OCI-LY1 (cell line): ENCODE measurements at regions not wholly inside any gene's neighbourhood (a gene's known extent, or its start where the extent isn't known, plus 50 kb on each side); places are given as distances from the start of the nearest gene placed in this dataset.

ENCODE experiments used
- H2AFZ ChIP-seq: fragments of 200-600 bp; sonication (generic), shearing (Covaris generic); 2 replicates; pipeline ENCODE4 v1.6.0; 2014; ENCODE audit warnings: antibody characterized with exemption, mild to moderate bottlenecking, low read length
- H3F3A ChIP-seq: fragments of 200-600 bp; sonication (generic), shearing (Covaris generic); 2 replicates; pipeline ENCODE4 v1.6.0; 2014; ENCODE audit warnings: mild to moderate bottlenecking, antibody characterized with exemption, low read length, moderate library complexity; ENCODE audit not compliant: insufficient read depth
- H3K27ac ChIP-seq: fragments of 200-600 bp; sonication (generic); 2 replicates; pipeline ENCODE4 v1.5.1; 2014; ENCODE audit warnings: low read length, mixed run types, mild to moderate bottlenecking, low read depth; ENCODE audit not compliant: poor library complexity, severe bottlenecking
- H3K27me3 ChIP-seq: fragments of 200-600 bp; sonication (generic); 2 replicates; pipeline ENCODE4 v1.6.0; 2014; ENCODE audit warnings: antibody characterized with exemption, mild to moderate bottlenecking, low read length, moderate library complexity; ENCODE audit not compliant: insufficient read depth
- H3K36me3 ChIP-seq: fragments of 200-600 bp; sonication (generic); 2 replicates; pipeline ENCODE4 v1.6.1; 2014; ENCODE audit warnings: mild to moderate bottlenecking, antibody characterized with exemption, low read length, moderate library complexity, mixed read lengths; ENCODE audit not compliant: insufficient read depth
- H3K4me1 ChIP-seq: fragments of 200-600 bp; sonication (generic); 2 replicates; pipeline ENCODE4 v1.5.1; 2014; ENCODE audit warnings: mild to moderate bottlenecking, low read length, moderate library complexity; ENCODE audit not compliant: insufficient read depth, severe bottlenecking
- H3K4me2 ChIP-seq: fragments of 200-600 bp; sonication (generic), shearing (Covaris generic); 2 replicates; pipeline ENCODE4 v1.6.1; 2014; ENCODE audit warnings: low read length
- H3K4me3 ChIP-seq: fragments of 200-600 bp; sonication (generic); 2 replicates; pipeline ENCODE4 v1.5.1; 2014; ENCODE audit warnings: low read length, low read depth, mild to moderate bottlenecking, mixed read lengths; ENCODE audit not compliant: poor library complexity, severe bottlenecking
- H3K79me2 ChIP-seq: fragments of 200-600 bp; shearing (Covaris generic); 2 replicates; pipeline ENCODE4 v1.6.1; 2016; ENCODE audit warnings: mixed run types, low read length, mixed read lengths; ENCODE audit not compliant: insufficient read depth
- H3K9ac ChIP-seq: fragments of 200-600 bp; sonication (generic), shearing (Covaris generic); 2 replicates; pipeline ENCODE4 v1.6.1; 2014; ENCODE audit warnings: mild to moderate bottlenecking, low read length, mixed read lengths
- H3K9me2 ChIP-seq: fragments of 200-600 bp; sonication (generic), shearing (Covaris generic); 2 replicates; pipeline ENCODE4 v1.6.1; 2014; ENCODE audit warnings: low read depth, mild to moderate bottlenecking, low read length, mixed read lengths
- H3K9me3 ChIP-seq: fragments of 200-600 bp; shearing (Covaris generic); 2 replicates; pipeline ENCODE4 v1.6.1; 2014; ENCODE audit warnings: low read length, mixed read lengths
- H4K20me1 ChIP-seq: fragments of 200-600 bp; sonication (generic), shearing (Covaris generic); 2 replicates; pipeline ENCODE4 v1.6.0; 2016; ENCODE audit warnings: mild to moderate bottlenecking, low read length; ENCODE audit not compliant: insufficient read depth
- EZH2 ChIP-seq: fragments of 200-600 bp; sonication (generic), shearing (Covaris generic); IDR thresholded peaks from 2 replicates; pipeline ENCODE4 v1.8.0; 2017; ENCODE audit warnings: borderline replicate concordance, mixed run types, mild to moderate bottlenecking, antibody characterized with exemption, low read length, moderate library complexity, mixed read lengths
- TF ChIP-seq, protein P1 (sequence below): fragments of 200-600 bp; sonication (generic), shearing (Covaris generic); IDR thresholded peaks from 2 replicates; pipeline ENCODE4 v1.5.1; 2017; ENCODE audit warnings: mild to moderate bottlenecking, antibody characterized with exemption, low read length, moderate library complexity, mixed read lengths

DNA sequence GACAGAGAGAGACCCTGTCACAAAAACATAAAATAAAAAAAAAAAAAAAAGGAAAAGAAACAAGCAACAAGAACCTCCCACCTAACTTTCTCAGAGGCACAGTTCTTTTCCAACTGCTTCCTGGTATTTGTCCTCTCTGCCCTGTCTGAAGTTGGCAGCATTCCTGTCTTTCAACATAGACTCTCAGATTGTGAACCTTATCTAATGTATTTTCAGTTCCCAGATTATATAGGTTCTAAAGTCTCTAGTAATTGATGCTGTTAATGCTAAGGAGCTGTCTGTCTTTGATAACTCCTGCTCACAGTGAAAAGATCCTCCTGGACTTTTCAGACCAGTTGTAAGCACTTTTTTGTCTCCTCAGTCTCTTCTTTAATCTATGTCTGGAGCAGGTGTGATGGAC lies 199.5 kb upstream of the P2RY1 start:
- no peaks in the 10 kb centered on the region for H3F3A ChIP-seq
- no peaks in the 10 kb centered on the region for H3K9me3 ChIP-seq
- no peak overlapping the region for H3K4me3 ChIP-seq
- TF ChIP-seq, protein P1, sequence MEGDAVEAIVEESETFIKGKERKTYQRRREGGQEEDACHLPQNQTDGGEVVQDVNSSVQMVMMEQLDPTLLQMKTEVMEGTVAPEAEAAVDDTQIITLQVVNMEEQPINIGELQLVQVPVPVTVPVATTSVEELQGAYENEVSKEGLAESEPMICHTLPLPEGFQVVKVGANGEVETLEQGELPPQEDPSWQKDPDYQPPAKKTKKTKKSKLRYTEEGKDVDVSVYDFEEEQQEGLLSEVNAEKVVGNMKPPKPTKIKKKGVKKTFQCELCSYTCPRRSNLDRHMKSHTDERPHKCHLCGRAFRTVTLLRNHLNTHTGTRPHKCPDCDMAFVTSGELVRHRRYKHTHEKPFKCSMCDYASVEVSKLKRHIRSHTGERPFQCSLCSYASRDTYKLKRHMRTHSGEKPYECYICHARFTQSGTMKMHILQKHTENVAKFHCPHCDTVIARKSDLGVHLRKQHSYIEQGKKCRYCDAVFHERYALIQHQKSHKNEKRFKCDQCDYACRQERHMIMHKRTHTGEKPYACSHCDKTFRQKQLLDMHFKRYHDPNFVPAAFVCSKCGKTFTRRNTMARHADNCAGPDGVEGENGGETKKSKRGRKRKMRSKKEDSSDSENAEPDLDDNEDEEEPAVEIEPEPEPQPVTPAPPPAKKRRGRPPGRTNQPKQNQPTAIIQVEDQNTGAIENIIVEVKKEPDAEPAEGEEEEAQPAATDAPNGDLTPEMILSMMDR, result no peak
- no peak for TF ChIP-seq EZH2
- no peaks in the 10 kb centered on the region for H3K27me3 ChIP-seq
- no peak overlapping the region for H3K4me2 ChIP-seq
- H3K4me1 ChIP-seq, result no peaks in the 10 kb centered on the region
- no peaks in the 10 kb centered on the region for H3K9me2 ChIP-seq
- no peaks in the 10 kb centered on the region for H4K20me1 ChIP-seq
- no peaks in the 10 kb centered on the region for H3K79me2 ChIP-seq
- no peak overlapping the region for H3K27ac ChIP-seq
- H3K9ac ChIP-seq, result no peak overlapping the region
- H3K36me3 ChIP-seq, result no peaks in the 10 kb centered on the region
- H2AFZ ChIP-seq, result no peak overlapping the region

DNA sequence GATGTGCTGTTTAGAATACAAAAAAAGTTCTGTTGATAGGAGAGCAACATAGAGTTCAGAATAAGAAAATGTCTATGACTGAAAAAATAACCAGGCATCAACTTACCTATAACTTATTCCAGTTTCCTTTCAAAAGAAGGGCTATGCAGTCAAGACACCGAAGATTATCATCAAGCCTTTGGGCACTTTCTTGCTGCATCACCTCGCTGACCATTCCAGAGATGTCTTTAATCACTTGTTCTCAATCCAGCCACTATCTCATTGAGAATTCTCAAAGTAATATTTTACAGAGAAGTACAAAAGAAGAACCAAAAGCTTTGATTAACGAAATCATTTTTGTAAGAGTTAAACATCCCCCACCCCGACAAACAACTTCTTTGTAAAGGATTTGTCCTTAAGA lies 198.3 kb upstream of the P2RY1 start:
- no peaks in the 10 kb centered on the region for H3K9me2 ChIP-seq
- no peak overlapping the region for H3K9ac ChIP-seq
- H4K20me1 ChIP-seq, result no peaks in the 10 kb centered on the region
- H3K27me3 ChIP-seq, result no peaks in the 10 kb centered on the region
- no peaks in the 10 kb centered on the region for H3K9me3 ChIP-seq
- H3K27ac ChIP-seq, result no peak overlapping the region
- H3K4me2 ChIP-seq, result no peak overlapping the region
- no peaks in the 10 kb centered on the region for H3F3A ChIP-seq
- no peaks in the 10 kb centered on the region for H3K4me1 ChIP-seq
- no peaks in the 10 kb centered on the region for H3K36me3 ChIP-seq
- no peaks in the 10 kb centered on the region for H3K79me2 ChIP-seq
- H2AFZ ChIP-seq, result no peak overlapping the region
- TF ChIP-seq, protein P1, result no peak
- no peak for TF ChIP-seq EZH2
- no peak overlapping the region for H3K4me3 ChIP-seq

DNA sequence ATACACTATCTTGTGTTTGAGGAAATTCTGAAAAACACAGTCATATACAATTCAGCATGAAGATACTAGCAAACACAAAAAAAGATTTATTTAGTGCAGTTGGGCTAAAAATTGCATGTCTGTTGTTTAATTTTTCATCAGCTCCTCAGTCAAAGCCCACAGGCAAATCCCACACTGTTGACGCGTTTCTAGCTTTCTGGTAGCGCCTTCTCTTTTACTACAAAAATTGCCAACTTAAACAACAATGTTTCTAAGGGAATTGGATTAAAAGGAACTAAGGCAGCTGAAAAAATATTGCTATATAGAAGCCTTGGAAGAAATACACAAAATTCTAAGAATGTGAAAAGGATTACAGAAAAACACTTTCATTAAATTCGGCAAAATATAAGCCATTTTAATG lies 196.7 kb upstream of the P2RY1 start:
- Histone ChIP-seq H3F3A (no peaks in the 10 kb centered on the region), H3K4me2 (no peak overlapping the region), H4K20me1 (no peaks in the 10 kb centered on the region), H3K9me3 (no peaks in the 10 kb centered on the region), H3K79me2 (no peaks in the 10 kb centered on the region), H3K4me1 (no peaks in the 10 kb centered on the region), H3K9ac (no peak overlapping the region), H3K27ac (no peak overlapping the region), H3K4me3 (no peak overlapping the region), H3K9me2 (no peaks in the 10 kb centered on the region), H3K36me3 (no peaks in the 10 kb centered on the region), H3K27me3 (no peaks in the 10 kb centered on the region), H2AFZ (no peak overlapping the region)
- TF ChIP-seq, protein P1, result no peak
- TF ChIP-seq EZH2, result no peak
